Thoracic aorta (tissue), 2 donors: ENCODE measurements at regions not wholly inside any gene's neighbourhood (a gene's known extent, or its start where the extent isn't known, plus 50 kb on each side); places are given as distances from the start of the nearest gene placed in this dataset.

Source experiments
- ATAC-seq: fragments of 150-250 bp; one replicate; pipeline ENCODE4 v1.8.0; 2017; ENCODE audit warnings: low read depth; ENCODE audit not compliant: insufficient number of reproducible peaks, low FRiP score
- DNase-seq: peaks from one replicate; pipeline ENCODE4 v3.0.0-alpha.2; 2020; ENCODE audit warnings: low spot score
- H3K27ac ChIP-seq, 2 donors: fragments of 200-600 bp; sonication (generic); 1 replicate in 1 of 2; 2 replicates in 1 of 2; pipeline ENCODE4 v1.5.1; 2016; ENCODE audit warnings: mild to moderate bottlenecking in 2 of 2, moderate library complexity in 2 of 2
- H3K27me3 ChIP-seq: fragments of 200-600 bp; sonication (generic); replicated peaks from 2 replicates; pipeline ENCODE4 v1.6.0; 2016; ENCODE audit warnings: mild to moderate bottlenecking; ENCODE audit not compliant: insufficient read depth
- H3K36me3 ChIP-seq: fragments of 200-600 bp; sonication (generic); one replicate; pipeline ENCODE4 v1.5.1; 2016
- H3K4me1 ChIP-seq, 2 donors: fragments of 200-600 bp; sonication (generic); 1 replicate in 1 of 2; 2 replicates in 1 of 2; pipeline versions ENCODE4 v1.5.1 to v1.6.0; 2016; ENCODE audit warnings: low read depth in 2 of 2, mild to moderate bottlenecking in 1 of 2; ENCODE audit not compliant: control insufficient read depth in 1 of 2
- H3K4me3 ChIP-seq: fragments of 200-600 bp; sonication (generic); 2 replicates; pipeline ENCODE4 v1.5.1; 2016; ENCODE audit warnings: mild to moderate bottlenecking
- H3K9me3 ChIP-seq: fragments of 200-600 bp; sonication (generic); 2 replicates; pipeline ENCODE4 v1.5.1; 2016
- CTCF ChIP-seq: fragments of 200-600 bp; sonication (generic); IDR thresholded peaks from one replicate; pipeline ENCODE4 v1.5.1; 2019; ENCODE audit warnings: antibody characterized with exemption

GRCh38 chr6:148081076-148081475 is 261.6 kb upstream of the SASH1 start:
- Histone ChIP-seq H3K27ac (no peak overlapping the region), H3K36me3 (no peaks in the 10 kb centered on the region), H3K27me3 (no peaks in the 10 kb centered on the region), H3K4me3 (no peak overlapping the region), H3K9me3 (no peaks in the 10 kb centered on the region), H3K4me1 (no peaks in the 10 kb centered on the region)
- DNase-seq (no peak), ATAC-seq (no peak)
- no peak for TF ChIP-seq CTCF

- ATAC-seq (no peak), DNase-seq (no peak)
- H3K27me3 ChIP-seq, result no peaks in the 10 kb centered on the region
- no peak overlapping the region for H3K27ac ChIP-seq
- TF ChIP-seq CTCF, result no peak
- no peaks in the 10 kb centered on the region for H3K36me3 ChIP-seq
- no peak overlapping the region for H3K4me3 ChIP-seq
- H3K4me1 ChIP-seq, result no peaks in the 10 kb centered on the region
- H3K9me3 ChIP-seq, result no peaks in the 10 kb centered on the region
Measured at GRCh38 chr6:148082044-148082443, 260.6 kb upstream of the SASH1 start.

- no peaks in the 10 kb centered on the region for H3K4me1 ChIP-seq
- no peaks in the 10 kb centered on the region for H3K9me3 ChIP-seq
- no peak overlapping the region for H3K27ac ChIP-seq
- no peaks in the 10 kb centered on the region for H3K27me3 ChIP-seq
- no peak for ATAC-seq
- no peak for DNase-seq
- H3K4me3 ChIP-seq, result no peak overlapping the region
- no peak for TF ChIP-seq CTCF
- no peaks in the 10 kb centered on the region for H3K36me3 ChIP-seq
Measured at GRCh38 chr6:148082696-148083095, 259.9 kb upstream of the SASH1 start.

- no peak for ATAC-seq
- H3K27ac ChIP-seq, result no peak overlapping the region
- H3K4me3 ChIP-seq, result no peak overlapping the region
- no peak for DNase-seq
- H3K36me3 ChIP-seq, result no peaks in the 10 kb centered on the region
- H3K9me3 ChIP-seq, result peaks cover 2% of the 10 kb centered on the region
- H3K27me3 ChIP-seq, result no peaks in the 10 kb centered on the region
- no peaks in the 10 kb centered on the region for H3K4me1 ChIP-seq
- no peak for TF ChIP-seq CTCF
Measured at GRCh38 chr6:148085631-148086331, 256.9 kb upstream of the SASH1 start.

GRCh38 chr6:148086386-148086785 is 256.3 kb upstream of the SASH1 start:
- Histone ChIP-seq H3K9me3 (peaks cover 6% of the 10 kb centered on the region), H3K36me3 (no peaks in the 10 kb centered on the region), H3K27me3 (no peaks in the 10 kb centered on the region), H3K27ac (no peak overlapping the region), H3K4me3 (no peak overlapping the region), H3K4me1 (no peaks in the 10 kb centered on the region)
- no peak for TF ChIP-seq CTCF
- ATAC-seq (no peak), DNase-seq (no peak)
